ENCODE measurements at regions not wholly inside any gene's neighbourhood (a gene's known extent, or its start where the extent isn't known, plus 50 kb on each side); places are given as distances from the start of the nearest gene placed in this dataset.

DNA sequence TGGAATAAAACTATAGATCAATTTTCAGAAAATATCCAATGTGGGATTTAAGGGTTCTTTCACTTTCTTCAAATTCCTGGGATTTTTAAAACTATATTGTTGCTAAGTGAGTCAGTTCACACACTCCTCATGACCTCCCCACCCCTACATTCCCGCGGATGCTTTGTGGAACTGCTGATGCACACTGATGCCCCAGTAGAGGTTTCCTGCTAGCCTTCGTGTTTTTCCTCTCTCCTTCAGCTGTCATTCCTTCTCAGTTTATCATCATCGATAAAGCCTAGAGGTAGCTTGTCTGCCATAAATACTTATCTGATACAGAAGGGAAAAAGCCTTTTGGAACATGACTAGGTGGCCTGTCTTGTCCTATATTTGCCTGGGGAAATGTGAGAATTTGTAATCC lies 67.4 kb upstream of the GALNT5 start:
- no TSS peak for BruUV-seq (replicated peaks)
- POLR2A ChIA-PET: no interaction called here
- H3K9me3 ChIP-seq: no peaks in the 10 kb centered on the region
- CTCF ChIA-PET: no interaction called here
- H3K4me1 ChIP-seq: no peaks in the 10 kb centered on the region
- TF ChIP-seq, protein P1, sequence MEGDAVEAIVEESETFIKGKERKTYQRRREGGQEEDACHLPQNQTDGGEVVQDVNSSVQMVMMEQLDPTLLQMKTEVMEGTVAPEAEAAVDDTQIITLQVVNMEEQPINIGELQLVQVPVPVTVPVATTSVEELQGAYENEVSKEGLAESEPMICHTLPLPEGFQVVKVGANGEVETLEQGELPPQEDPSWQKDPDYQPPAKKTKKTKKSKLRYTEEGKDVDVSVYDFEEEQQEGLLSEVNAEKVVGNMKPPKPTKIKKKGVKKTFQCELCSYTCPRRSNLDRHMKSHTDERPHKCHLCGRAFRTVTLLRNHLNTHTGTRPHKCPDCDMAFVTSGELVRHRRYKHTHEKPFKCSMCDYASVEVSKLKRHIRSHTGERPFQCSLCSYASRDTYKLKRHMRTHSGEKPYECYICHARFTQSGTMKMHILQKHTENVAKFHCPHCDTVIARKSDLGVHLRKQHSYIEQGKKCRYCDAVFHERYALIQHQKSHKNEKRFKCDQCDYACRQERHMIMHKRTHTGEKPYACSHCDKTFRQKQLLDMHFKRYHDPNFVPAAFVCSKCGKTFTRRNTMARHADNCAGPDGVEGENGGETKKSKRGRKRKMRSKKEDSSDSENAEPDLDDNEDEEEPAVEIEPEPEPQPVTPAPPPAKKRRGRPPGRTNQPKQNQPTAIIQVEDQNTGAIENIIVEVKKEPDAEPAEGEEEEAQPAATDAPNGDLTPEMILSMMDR (IDR thresholded peaks at IDR 0.05; ENCODE audit: insufficient read depth in 1 of 2, low read depth in 1 of 2, low read length in 1 of 2, severe bottlenecking in 1 of 2, unreplicated experiment in 1 of 2): no peak
- H3K36me3 ChIP-seq (ENCODE audit: control insufficient read depth, insufficient read depth, low read length): no peaks in the 10 kb centered on the region
- H3K4me3 ChIP-seq (ENCODE audit: low read depth, low read length): no peak overlapping the region
- DNase-seq: no peak
- H3K27ac Mint-ChIP-seq (ENCODE audit: unreplicated experiment): no peak overlapping the region
- no peaks in the 10 kb centered on the region for H3K4me1 Mint-ChIP-seq (ENCODE audit: low read depth, unreplicated experiment)
- no peaks in the 10 kb centered on the region for H3K36me3 Mint-ChIP-seq (ENCODE audit: insufficient read depth, unreplicated experiment)
- no peaks in the 10 kb centered on the region for H3K27me3 ChIP-seq (replicated peaks; ENCODE audit: control insufficient read depth, insufficient read depth, low read length)
- no peaks in the 10 kb centered on the region for H3K9me3 Mint-ChIP-seq (ENCODE audit: unreplicated experiment)
- H3K4me3 Mint-ChIP-seq (ENCODE audit: unreplicated experiment): no peak overlapping the region
- no peaks in the 10 kb centered on the region for H3K27me3 Mint-ChIP-seq (ENCODE audit: insufficient read depth, unreplicated experiment)
- intact Hi-C loops (cut with micrococcal nuclease; ENCODE audit: unreplicated experiment): loop anchor here (5.0 kb wide), 3 partner anchors 133 to 598 kb away; no protein-coding TSS in a partner anchor

DNA sequence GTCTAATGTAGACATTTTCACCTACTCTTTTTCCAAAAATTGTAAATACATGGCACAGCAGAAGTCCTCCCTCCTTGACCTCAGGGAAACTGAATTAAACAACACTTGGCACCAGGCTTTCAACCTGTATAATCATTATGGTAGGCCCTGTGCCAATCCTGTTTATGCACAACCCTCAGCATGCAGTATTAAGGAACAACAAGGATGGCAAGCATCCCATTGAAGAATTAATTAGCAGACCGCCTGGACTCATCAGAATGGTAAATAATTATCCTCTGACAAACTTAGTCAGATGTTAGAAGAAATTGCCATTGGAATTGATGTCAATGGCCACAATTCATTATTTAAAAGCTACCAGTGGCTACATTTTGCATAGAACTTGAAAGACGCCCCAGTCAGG lies 66.3 kb upstream of the GALNT5 start:
- no peaks in the 10 kb centered on the region for H3K27me3 Mint-ChIP-seq (ENCODE audit: insufficient read depth, unreplicated experiment)
- POLR2A ChIA-PET: no interaction called here
- no peaks in the 10 kb centered on the region for H3K4me1 ChIP-seq
- H3K36me3 Mint-ChIP-seq (ENCODE audit: insufficient read depth, unreplicated experiment): no peaks in the 10 kb centered on the region
- no peak overlapping the region for H3K27ac Mint-ChIP-seq (ENCODE audit: unreplicated experiment)
- H3K4me3 Mint-ChIP-seq (ENCODE audit: unreplicated experiment): no peak overlapping the region
- TF ChIP-seq, protein P1 (IDR thresholded peaks at IDR 0.05; ENCODE audit: insufficient read depth in 1 of 2, low read depth in 1 of 2, low read length in 1 of 2, severe bottlenecking in 1 of 2, unreplicated experiment in 1 of 2): no peak
- H3K27me3 ChIP-seq (replicated peaks; ENCODE audit: control insufficient read depth, insufficient read depth, low read length): no peaks in the 10 kb centered on the region
- no peak for DNase-seq
- no peaks in the 10 kb centered on the region for H3K9me3 ChIP-seq
- no peaks in the 10 kb centered on the region for H3K4me1 Mint-ChIP-seq (ENCODE audit: low read depth, unreplicated experiment)
- no TSS peak for BruUV-seq (replicated peaks)
- CTCF ChIA-PET: no interaction called here
- no peaks in the 10 kb centered on the region for H3K9me3 Mint-ChIP-seq (ENCODE audit: unreplicated experiment)
- H3K4me3 ChIP-seq (ENCODE audit: low read depth, low read length): no peak overlapping the region
- no peaks in the 10 kb centered on the region for H3K36me3 ChIP-seq (ENCODE audit: control insufficient read depth, insufficient read depth, low read length)
- intact Hi-C loops (cut with micrococcal nuclease; ENCODE audit: unreplicated experiment): loop anchor here (5.0 kb wide), 3 partner anchors 134 to 599 kb away; no protein-coding TSS in a partner anchor

DNA sequence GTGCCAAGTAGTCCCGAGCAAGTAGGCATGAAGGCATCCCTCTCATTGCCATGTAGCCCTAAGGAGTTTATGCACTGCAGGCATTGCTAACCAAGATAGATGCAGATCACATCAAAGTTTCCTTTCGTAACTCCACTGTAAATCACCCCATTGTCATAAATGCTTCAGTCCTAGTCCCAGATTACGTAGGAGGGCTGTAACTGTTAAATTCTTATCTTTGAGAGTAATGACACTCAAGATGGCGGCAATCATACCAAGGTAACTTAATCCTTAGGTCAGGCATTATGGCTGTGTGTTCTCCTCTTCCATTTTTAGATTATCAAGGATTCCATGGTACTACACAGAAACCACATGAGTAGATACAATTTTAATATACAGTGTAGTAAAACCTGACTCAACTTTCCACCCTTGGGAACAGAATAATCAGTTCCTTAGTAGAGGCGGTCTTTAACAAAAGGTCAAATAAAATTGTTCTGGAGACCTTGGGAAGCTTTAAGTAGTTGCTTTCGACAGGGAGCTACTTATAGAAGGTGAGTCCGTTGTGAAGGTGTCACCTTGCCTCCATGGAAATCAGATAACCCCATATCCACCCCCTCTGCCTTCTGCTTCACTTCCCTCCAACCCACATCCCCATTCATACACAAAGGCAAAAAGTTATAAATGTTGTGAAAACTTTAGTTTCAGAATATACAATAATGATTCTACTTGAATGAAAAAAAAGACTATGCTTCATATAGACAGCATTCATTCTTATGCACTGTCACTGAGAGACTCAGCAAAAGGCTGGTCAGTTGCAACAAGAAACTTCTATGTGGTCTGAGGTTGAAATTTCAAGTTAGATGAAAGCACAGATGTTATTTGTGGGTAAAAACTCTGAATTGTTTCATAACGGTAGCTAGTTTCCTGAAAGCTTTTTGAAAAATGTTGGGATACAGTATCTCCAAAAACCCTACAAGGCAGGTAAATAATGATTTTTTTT lies 64.8 kb upstream of the GALNT5 start:
- DNase-seq: no peak
- Mint-ChIP-seq H3K27me3 (ENCODE audit: insufficient read depth, unreplicated experiment) (peaks cover 2% of the 10 kb centered on the region), H3K27ac (ENCODE audit: unreplicated experiment) (no peak overlapping the region), H3K36me3 (ENCODE audit: insufficient read depth, unreplicated experiment) (no peaks in the 10 kb centered on the region), H3K4me3 (ENCODE audit: unreplicated experiment) (no peak overlapping the region), H3K9me3 (ENCODE audit: unreplicated experiment) (no peaks in the 10 kb centered on the region), H3K4me1 (ENCODE audit: low read depth, unreplicated experiment) (no peaks in the 10 kb centered on the region)
- TF ChIP-seq, protein P1 (IDR thresholded peaks at IDR 0.05; ENCODE audit: insufficient read depth in 1 of 2, low read depth in 1 of 2, low read length in 1 of 2, severe bottlenecking in 1 of 2, unreplicated experiment in 1 of 2): no peak
- POLR2A ChIA-PET: no interaction called here
- no peaks in the 10 kb centered on the region for H3K27me3 ChIP-seq (replicated peaks; ENCODE audit: control insufficient read depth, insufficient read depth, low read length)
- BruUV-seq (replicated peaks): no TSS peak
- no peaks in the 10 kb centered on the region for H3K9me3 ChIP-seq
- intact Hi-C loops (cut with micrococcal nuclease; ENCODE audit: unreplicated experiment): loop anchor here (5.0 kb wide), 3 partner anchors 135 to 600 kb away; no protein-coding TSS in a partner anchor
- H3K36me3 ChIP-seq (ENCODE audit: control insufficient read depth, insufficient read depth, low read length): no peaks in the 10 kb centered on the region
- CTCF ChIA-PET: interaction anchor here (0.5 kb wide), 1 partner anchor 9 kb away, joined by 3 read pairs; no protein-coding TSS in a partner anchor
- no peaks in the 10 kb centered on the region for H3K4me1 ChIP-seq
- H3K4me3 ChIP-seq (ENCODE audit: low read depth, low read length): no peak overlapping the region

Data from Caco-2 (cell line).